K562 (cell line): ENCODE measurements at regions not wholly inside any gene's neighbourhood (a gene's known extent, or its start where the extent isn't known, plus 50 kb on each side); places are given as distances from the start of the nearest gene placed in this dataset.

Experiments used
- ATAC-seq: fragments of 200-7000 bp; cut with Tn5 transposase; 3 replicates; pipeline ENCODE4 v1.9.1; 2020; ENCODE audit warnings: moderate library complexity
- BruUV-seq: library from RNA; stranded (reverse); fragments of 400-500 nt; replicated peaks from 2 replicates; lab custom pipeline; 2021; lab: Mats Ljungman, UMichigan
- CTCF ChIA-PET: fragments of 300-600 bp; formaldehyde crosslinking; extraction: SDS; loops from one replicate; lab custom pipeline; 2021; ENCODE audit warnings: low intra/inter-chr PET ratio; lab: Yijun Ruan, JAX
- POLR2A ChIA-PET: fragments of 300-600, 350-650 bp; sonication (Branson Sonifier 250); formaldehyde crosslinking; extraction: SDS; loops from one replicate; lab custom pipeline; 2021; ENCODE audit warnings: antibody characterized with exemption, inconsistent platforms; lab: Yijun Ruan, JAX
- DNase-seq, 4 experiments: peaks; one replicate each; pipeline versions ENCODE4 v3.0.0 to v3.0.0-alpha.2; 2011 to 2018; ENCODE audit warnings: low spot score in 3 of 4, mixed read lengths in 3 of 4; ENCODE audit errors: extremely low read depth in 1 of 4
- FAIRE-seq: peaks from 2 replicates; lab custom pipeline; 2011; peaks lifted over from hg19 to GRCh38; lab: Jason Lieb, UNC
- H2AFZ ChIP-seq: 2 replicates; pipeline ENCODE4 v1.6.0; 2011; ENCODE audit warnings: low read depth, low read length, control low read depth, inconsistent platforms
- H3K27ac ChIP-seq: fragments of 200-600 bp; 3 replicates; pipeline ENCODE4 v1.8.0; 2011; ENCODE audit warnings: low read depth, mild to moderate bottlenecking, control low read depth, inconsistent platforms, low read length, moderate library complexity, mixed read lengths; ENCODE audit errors: extremely low read depth
- H3K27me3 ChIP-seq, 2 experiments: fragments of 300-600 bp in 1 of 2; 2 replicates in 1 of 2; 3 replicates in 1 of 2; pipeline versions ENCODE4 v1.6.0 to v1.8.0; 2011; ENCODE audit warnings: inconsistent platforms in 2 of 2, low read length in 2 of 2, mild to moderate bottlenecking in 1 of 2, mixed read lengths in 1 of 2, moderate library complexity in 1 of 2; ENCODE audit not compliant: control insufficient read depth in 2 of 2, insufficient read depth in 2 of 2
- H3K36me3 ChIP-seq: fragments of 300-600 bp; 3 replicates; pipeline ENCODE4 v1.8.0; 2011; ENCODE audit warnings: mild to moderate bottlenecking, low read length, inconsistent platforms; ENCODE audit not compliant: control insufficient read depth, insufficient read depth
- H3K4me1 ChIP-seq, 2 experiments: fragments of 200-600 bp in 1 of 2; replicated peaks in 1 of 2; 2 replicates in 1 of 2; 3 replicates in 1 of 2; pipeline versions ENCODE4 v1.5.1 to v1.8.0; 2011; ENCODE audit warnings: inconsistent platforms in 2 of 2, low read length in 2 of 2, mild to moderate bottlenecking in 1 of 2, mixed read lengths in 1 of 2, moderate library complexity in 1 of 2; ENCODE audit not compliant: control insufficient read depth in 2 of 2, insufficient read depth in 2 of 2
- H3K4me2 ChIP-seq: 2 replicates; pipeline ENCODE4 v1.6.1; 2011; ENCODE audit warnings: low read length, control low read depth, inconsistent platforms, mixed read lengths; ENCODE audit not compliant: insufficient read depth
- H3K4me3 ChIP-seq: fragments of 200-600 bp; sonication (generic), shearing (Covaris generic); 2 replicates; pipeline ENCODE4 v1.5.1; 2016; ENCODE audit warnings: control low read depth, inconsistent platforms
- H3K79me2 ChIP-seq: fragments of 200-600 bp; 3 replicates; pipeline ENCODE4 v1.8.0; 2011; ENCODE audit warnings: low read length, inconsistent platforms; ENCODE audit not compliant: control insufficient read depth, insufficient read depth
- H3K9ac ChIP-seq, 2 experiments: 2 replicates each; pipeline versions ENCODE4 v1.6.0 to v1.6.1; 2011; ENCODE audit warnings: low read depth in 2 of 2, low read length in 2 of 2, control low read depth in 1 of 2, inconsistent platforms in 1 of 2, mild to moderate bottlenecking in 1 of 2, mixed read lengths in 1 of 2; ENCODE audit not compliant: insufficient read depth in 1 of 2
- H3K9me1 ChIP-seq: one replicate; pipeline ENCODE4 v1.6.0; 2011; ENCODE audit warnings: inconsistent platforms, mild to moderate bottlenecking, low read length, moderate library complexity; ENCODE audit not compliant: control insufficient read depth, insufficient read depth
- H3K9me3 ChIP-seq: replicated peaks from 2 replicates; pipeline ENCODE4 v1.5.1; 2011; ENCODE audit warnings: low read depth, low read length, inconsistent platforms; ENCODE audit not compliant: control insufficient read depth, insufficient read depth
- H4K20me1 ChIP-seq: replicated peaks from 2 replicates; pipeline ENCODE4 v1.6.1; 2011; ENCODE audit warnings: low read length, inconsistent platforms, mixed read lengths; ENCODE audit not compliant: control insufficient read depth, insufficient read depth
- ADNP ChIP-seq: fragments of 200-800 bp; sonication (Bioruptor generic); IDR thresholded peaks from 2 replicates; pipeline ENCODE4 v1.6.1; 2016; ENCODE audit warnings: missing genetic modification characterization, missing compliant biosample characterization
- ELF2 ChIP-seq: fragments of 250-450 bp; sonication (Bioruptor Pico); IDR thresholded peaks from 2 replicates; pipeline ENCODE4 v1.5.0; 2021; ENCODE audit warnings: mild to moderate bottlenecking
- HDAC2 ChIP-seq: fragments of 450-650 bp; IDR thresholded peaks from 2 replicates; pipeline ENCODE4 v1.6.1; 2016; ENCODE audit warnings: mild to moderate bottlenecking
- MTF1 ChIP-seq: fragments of 250-450 bp; sonication (Bioruptor Pico); IDR thresholded peaks from 2 replicates; pipeline ENCODE4 v1.9.0; 2021; ENCODE audit warnings: moderate library complexity, mild to moderate bottlenecking, inconsistent platforms, borderline replicate concordance
- POLR2A ChIP-seq: fragments of 450-650 bp; conservative IDR thresholded peaks from 2 replicates; pipeline ENCODE4 v1.6.1; 2016
- RB1 ChIP-seq: fragments of 450-650 bp; IDR thresholded peaks from 2 replicates; pipeline ENCODE4 v1.6.1; 2017; ENCODE audit warnings: low read depth, mild to moderate bottlenecking
- USF1 ChIP-seq: sonication (generic); formaldehyde crosslinking; IDR thresholded peaks from 2 replicates; pipeline ENCODE4 v1.9.0; 2022; ENCODE audit warnings: mild to moderate bottlenecking, missing genetic modification reagents
- ZBTB9 ChIP-seq: fragments of 450-650 bp; formaldehyde crosslinking; IDR thresholded peaks from 2 replicates; pipeline ENCODE4 v1.4.0; 2020; ENCODE audit warnings: mild to moderate bottlenecking, moderate library complexity
- ZSCAN29 ChIP-seq: fragments of 450-650 bp; IDR thresholded peaks from 2 replicates; pipeline ENCODE4 v1.6.1; 2017
- WGBS: fragments of 100-300 bp; shearing (Covaris generic); methylation state at CpG from one replicate; pipeline ENCODE4 v1.1.6; 2016; ENCODE audit warnings: low coverage, mixed read lengths; ENCODE audit not compliant: insufficient coverage; ENCODE audit errors: missing lambda C conversion rate; 5-methylcytosine and 5-hydroxymethylcytosine counted together
- in situ Hi-C: fragments of 300-500 bp; cut with MboI; formaldehyde crosslinking; loops from 4 replicates; pipeline ENCODE4 v1.15.0; 2018; ENCODE audit warnings: inconsistent platforms, mixed read lengths
- intact Hi-C: fragments of 100-400 bp; cut with micrococcal nuclease; formaldehyde crosslinking; loops from 2 replicates; pipeline ENCODE4 v1.14.2; 2022
- TF ChIP-seq, protein P1 (sequence below): fragments of 250-450 bp; sonication (Bioruptor Pico); IDR thresholded peaks from 2 replicates; pipeline ENCODE4 v1.8.0; 2022; ENCODE audit warnings: inconsistent platforms

- in situ Hi-C loops (no loop called here), intact Hi-C loops (no loop called here)
- Histone ChIP-seq H2AFZ (no peak overlapping the region), H3K79me2 (no peaks in the 10 kb centered on the region), H3K36me3 (no peaks in the 10 kb centered on the region), H3K9ac (no peak overlapping the region; a peak in 1 of 4 replicates), H3K27me3 (peaks cover 13 to 40% of the 10 kb centered on the region in 2 experiments), H3K9me3 (peaks cover 3% of the 10 kb centered on the region), H3K4me2 (no peak overlapping the region), H3K9me1 (no peaks in the 10 kb centered on the region), H3K4me1 (no peaks in the 10 kb centered on the region), H3K4me3 (no peak overlapping the region), H4K20me1 (no peaks in the 10 kb centered on the region), H3K27ac (no peak overlapping the region)
- ChIA-PET CTCF (no interaction called here), POLR2A (interaction anchor here (0.9 to 1.0 kb wide), 2 partner anchors 17 to 1275 kb away, joined by 3 to 7 read pairs; partner anchors contain the start of gene RC3H2)
- TF ChIP-seq HDAC2 (no peak), ZBTB9 (CRISPR knock-in tag) (no peak), ELF2 (CRISPR knock-in tag) (no peak), USF1 (no peak), ADNP (tag) (no peak), ZSCAN29 (no peak), RB1 (no peak), POLR2A (no peak), MTF1 (no peak)
- TF ChIP-seq, protein P1, sequence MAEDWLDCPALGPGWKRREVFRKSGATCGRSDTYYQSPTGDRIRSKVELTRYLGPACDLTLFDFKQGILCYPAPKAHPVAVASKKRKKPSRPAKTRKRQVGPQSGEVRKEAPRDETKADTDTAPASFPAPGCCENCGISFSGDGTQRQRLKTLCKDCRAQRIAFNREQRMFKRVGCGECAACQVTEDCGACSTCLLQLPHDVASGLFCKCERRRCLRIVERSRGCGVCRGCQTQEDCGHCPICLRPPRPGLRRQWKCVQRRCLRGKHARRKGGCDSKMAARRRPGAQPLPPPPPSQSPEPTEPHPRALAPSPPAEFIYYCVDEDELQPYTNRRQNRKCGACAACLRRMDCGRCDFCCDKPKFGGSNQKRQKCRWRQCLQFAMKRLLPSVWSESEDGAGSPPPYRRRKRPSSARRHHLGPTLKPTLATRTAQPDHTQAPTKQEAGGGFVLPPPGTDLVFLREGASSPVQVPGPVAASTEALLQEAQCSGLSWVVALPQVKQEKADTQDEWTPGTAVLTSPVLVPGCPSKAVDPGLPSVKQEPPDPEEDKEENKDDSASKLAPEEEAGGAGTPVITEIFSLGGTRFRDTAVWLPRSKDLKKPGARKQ (CRISPR knock-in tag) = no peak
- BruUV-seq = no TSS peak
- FAIRE-seq (no peak), ATAC-seq (no peak), DNase-seq (no peak)
- 0% methylated on average over 7 of the region's 7 CpGs for WGBS
Measured at GRCh38 chr9:124180557-124180956, 77.2 kb upstream of the NEK6 start.
